Ovary (tissue), 3 donors: ENCODE measurements at regions not wholly inside any gene's neighbourhood (a gene's known extent, or its start where the extent isn't known, plus 50 kb on each side); places are given as distances from the start of the nearest gene placed in this dataset.

ENCODE experiments used
- EP300 ChIP-seq: sonication (generic); formaldehyde crosslinking; IDR thresholded peaks from one replicate; pipeline ENCODE4 v1.6.1; 2017; ENCODE audit warnings: antibody characterized with exemption
- POLR2A ChIP-seq: fragments of 450-650 bp; IDR thresholded peaks from one replicate; pipeline ENCODE4 v1.6.1; 2017; ENCODE audit warnings: antibody characterized with exemption, mild to moderate bottlenecking, moderate library complexity
- TF ChIP-seq, protein P1 (sequence below), 3 donors: fragments of 450-650 bp in 2 of 3; fragments of 200-600 bp in 1 of 3; IDR thresholded peaks; one replicate each; pipeline versions ENCODE4 v1.5.1 to v1.8.0; 2016 to 2022; ENCODE audit warnings: antibody characterized with exemption in 3 of 3, mild to moderate bottlenecking in 1 of 3
- donor health status: DM: no; HTN: no; CAD: no.

DNA sequence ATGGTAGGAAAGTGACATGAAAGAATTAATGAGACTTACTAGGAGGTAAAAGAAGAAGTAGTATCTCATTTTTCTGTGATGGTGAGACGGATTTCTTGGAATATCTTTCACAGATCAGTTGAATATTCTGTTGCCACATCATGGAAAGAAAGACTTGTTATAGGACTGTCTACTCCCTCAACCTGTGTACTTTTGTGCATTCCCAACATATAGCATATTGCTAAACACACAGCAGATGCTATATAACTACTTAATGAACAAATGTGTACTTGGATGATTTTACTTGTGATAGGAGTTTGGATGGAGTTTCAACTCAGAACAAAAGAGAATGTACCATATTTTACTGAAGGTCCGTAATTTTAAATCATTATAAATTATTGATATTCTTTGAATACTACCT lies 128.5 kb downstream of the LURAP1L start:
- TF ChIP-seq, protein P1, sequence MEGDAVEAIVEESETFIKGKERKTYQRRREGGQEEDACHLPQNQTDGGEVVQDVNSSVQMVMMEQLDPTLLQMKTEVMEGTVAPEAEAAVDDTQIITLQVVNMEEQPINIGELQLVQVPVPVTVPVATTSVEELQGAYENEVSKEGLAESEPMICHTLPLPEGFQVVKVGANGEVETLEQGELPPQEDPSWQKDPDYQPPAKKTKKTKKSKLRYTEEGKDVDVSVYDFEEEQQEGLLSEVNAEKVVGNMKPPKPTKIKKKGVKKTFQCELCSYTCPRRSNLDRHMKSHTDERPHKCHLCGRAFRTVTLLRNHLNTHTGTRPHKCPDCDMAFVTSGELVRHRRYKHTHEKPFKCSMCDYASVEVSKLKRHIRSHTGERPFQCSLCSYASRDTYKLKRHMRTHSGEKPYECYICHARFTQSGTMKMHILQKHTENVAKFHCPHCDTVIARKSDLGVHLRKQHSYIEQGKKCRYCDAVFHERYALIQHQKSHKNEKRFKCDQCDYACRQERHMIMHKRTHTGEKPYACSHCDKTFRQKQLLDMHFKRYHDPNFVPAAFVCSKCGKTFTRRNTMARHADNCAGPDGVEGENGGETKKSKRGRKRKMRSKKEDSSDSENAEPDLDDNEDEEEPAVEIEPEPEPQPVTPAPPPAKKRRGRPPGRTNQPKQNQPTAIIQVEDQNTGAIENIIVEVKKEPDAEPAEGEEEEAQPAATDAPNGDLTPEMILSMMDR (IDR thresholded peaks at IDR 0.05): no peak
- TF ChIP-seq POLR2A (no peak), EP300 (no peak)
